ENCODE measurements at regions not wholly inside any gene's neighbourhood (a gene's known extent, or its start where the extent isn't known, plus 50 kb on each side); places are given as distances from the start of the nearest gene placed in this dataset.

- ATAC-seq (no peak), DNase-seq (no peak)
- Mint-ChIP-seq H3K27me3 (no peaks in the 10 kb centered on the region), H3K4me1 (no peaks in the 10 kb centered on the region), H3K9me3 (ENCODE audit: low read depth) (no peaks in the 10 kb centered on the region), H3K36me3 (no peaks in the 10 kb centered on the region), H3K4me3 (no peak overlapping the region), H3K27ac (no peak overlapping the region)
- CTCF ChIA-PET: no interaction called here
Observed at GRCh38 chr9:108600896-108601295, 254.9 kb downstream of the ACTL7B start.

- DNase-seq (no peak), ATAC-seq (no peak)
- H3K9me3 Mint-ChIP-seq (ENCODE audit: low read depth): peaks cover 3% of the 10 kb centered on the region
- H3K27ac Mint-ChIP-seq: no peak overlapping the region
- H3K4me3 Mint-ChIP-seq: no peak overlapping the region
- H3K36me3 Mint-ChIP-seq: no peaks in the 10 kb centered on the region
- H3K4me1 Mint-ChIP-seq: no peaks in the 10 kb centered on the region
- H3K27me3 Mint-ChIP-seq: no peaks in the 10 kb centered on the region
- CTCF ChIA-PET: no interaction called here
Observed at GRCh38 chr9:108599571-108599970, 256.2 kb downstream of the ACTL7B start.

- H3K27me3 Mint-ChIP-seq: no peaks in the 10 kb centered on the region
- H3K4me1 Mint-ChIP-seq: no peaks in the 10 kb centered on the region
- ATAC-seq (no peak), DNase-seq (no peak)
- no peaks in the 10 kb centered on the region for H3K36me3 Mint-ChIP-seq
- no peak overlapping the region for H3K4me3 Mint-ChIP-seq
- no peak overlapping the region for H3K27ac Mint-ChIP-seq
- H3K9me3 Mint-ChIP-seq (ENCODE audit: low read depth): peaks cover 3% of the 10 kb centered on the region
- CTCF ChIA-PET: no interaction called here
Observed at GRCh38 chr9:108591121-108591520, 264.7 kb downstream of the ACTL7B start.

- Mint-ChIP-seq H3K9me3 (ENCODE audit: low read depth) (no peaks in the 10 kb centered on the region), H3K27me3 (no peaks in the 10 kb centered on the region), H3K4me3 (no peak overlapping the region), H3K4me1 (no peaks in the 10 kb centered on the region), H3K27ac (no peak overlapping the region), H3K36me3 (no peaks in the 10 kb centered on the region)
- DNase-seq: no peak
- no peak for ATAC-seq
- CTCF ChIA-PET: interaction anchor here (1.0 kb wide), 1 partner anchor 20 kb away, joined by 3 read pairs; no protein-coding TSS in a partner anchor
Observed at GRCh38 chr9:108588246-108588645, 267.5 kb downstream of the ACTL7B start.

- CTCF ChIA-PET: no interaction called here
- ATAC-seq (no peak), DNase-seq (no peak)
- Mint-ChIP-seq H3K27me3 (no peaks in the 10 kb centered on the region), H3K9me3 (ENCODE audit: low read depth) (peaks cover 4% of the 10 kb centered on the region), H3K36me3 (no peaks in the 10 kb centered on the region), H3K4me3 (no peak overlapping the region), H3K27ac (no peak overlapping the region), H3K4me1 (no peaks in the 10 kb centered on the region)
Observed at GRCh38 chr9:108586471-108587139, 269.2 kb downstream of the ACTL7B start.

GRCh38 chr9:108584860-108585259, 270.9 kb downstream of the ACTL7B start:
- no peak for ATAC-seq
- no peaks in the 10 kb centered on the region for H3K36me3 Mint-ChIP-seq
- H3K27ac Mint-ChIP-seq: no peak overlapping the region
- no peaks in the 10 kb centered on the region for H3K27me3 Mint-ChIP-seq
- H3K4me3 Mint-ChIP-seq: no peak overlapping the region
- CTCF ChIA-PET: no interaction called here
- no peaks in the 10 kb centered on the region for H3K4me1 Mint-ChIP-seq
- DNase-seq: no peak
- H3K9me3 Mint-ChIP-seq (ENCODE audit: low read depth): peaks cover 4% of the 10 kb centered on the region

- H3K4me3 Mint-ChIP-seq: no peak overlapping the region
- H3K27ac Mint-ChIP-seq: no peak overlapping the region
- no peaks in the 10 kb centered on the region for H3K27me3 Mint-ChIP-seq
- no peaks in the 10 kb centered on the region for H3K36me3 Mint-ChIP-seq
- DNase-seq: no peak
- no peak for ATAC-seq
- CTCF ChIA-PET: no interaction called here
- peaks cover 4% of the 10 kb centered on the region for H3K9me3 Mint-ChIP-seq (ENCODE audit: low read depth)
- H3K4me1 Mint-ChIP-seq: no peaks in the 10 kb centered on the region
Observed at GRCh38 chr9:108582726-108583125, 273.1 kb downstream of the ACTL7B start.

GRCh38 chr9:108579757-108580439, 275.9 kb downstream of the ACTL7B start:
- Mint-ChIP-seq H3K36me3 (no peaks in the 10 kb centered on the region), H3K4me1 (no peaks in the 10 kb centered on the region), H3K27ac (no peak overlapping the region), H3K4me3 (no peak overlapping the region), H3K27me3 (no peaks in the 10 kb centered on the region), H3K9me3 (ENCODE audit: low read depth) (peaks cover 4% of the 10 kb centered on the region)
- ATAC-seq: no peak
- CTCF ChIA-PET: no interaction called here
- no peak for DNase-seq

- Mint-ChIP-seq H3K27ac (no peak overlapping the region), H3K4me1 (no peaks in the 10 kb centered on the region), H3K9me3 (ENCODE audit: low read depth) (no peaks in the 10 kb centered on the region), H3K36me3 (no peaks in the 10 kb centered on the region), H3K4me3 (no peak overlapping the region), H3K27me3 (peaks cover 2% of the 10 kb centered on the region)
- CTCF ChIA-PET: no interaction called here
- ATAC-seq (no peak), DNase-seq (no peak)
Observed at GRCh38 chr9:108575276-108575675, 280.5 kb downstream of the ACTL7B start.

GRCh38 chr9:108569624-108570023, 286.2 kb downstream of the ACTL7B start:
- ATAC-seq: no peak
- H3K9me3 Mint-ChIP-seq (ENCODE audit: low read depth): no peaks in the 10 kb centered on the region
- H3K4me3 Mint-ChIP-seq: no peak overlapping the region

GRCh38 chr9:108568093-108568492, 287.7 kb downstream of the ACTL7B start:
- no peak overlapping the region for H3K4me3 Mint-ChIP-seq
- no peaks in the 10 kb centered on the region for H3K36me3 Mint-ChIP-seq
- H3K4me1 Mint-ChIP-seq: no peaks in the 10 kb centered on the region
- no peaks in the 10 kb centered on the region for H3K9me3 Mint-ChIP-seq (ENCODE audit: low read depth)
- CTCF ChIA-PET: interaction anchor here (1.2 kb wide), 1 partner anchor 20 kb away, joined by 3 read pairs; no protein-coding TSS in a partner anchor
- no peaks in the 10 kb centered on the region for H3K27me3 Mint-ChIP-seq
- ATAC-seq (no peak), DNase-seq (no peak)
- H3K27ac Mint-ChIP-seq: no peak overlapping the region

More at GRCh38 chr9:108569624-108570023, 286.2 kb downstream of the ACTL7B start:
- Mint-ChIP-seq H3K27ac (no peak overlapping the region), H3K36me3 (no peaks in the 10 kb centered on the region), H3K27me3 (peaks cover 2% of the 10 kb centered on the region), H3K4me1 (no peaks in the 10 kb centered on the region)
- CTCF ChIA-PET: no interaction called here
- no peak for DNase-seq

GRCh38 chr9:108567571-108567970, 288.2 kb downstream of the ACTL7B start:
- ATAC-seq (no peak), DNase-seq (no peak)
- no peaks in the 10 kb centered on the region for H3K4me1 Mint-ChIP-seq
- H3K9me3 Mint-ChIP-seq (ENCODE audit: low read depth): no peaks in the 10 kb centered on the region
- no peak overlapping the region for H3K27ac Mint-ChIP-seq
- no peak overlapping the region for H3K4me3 Mint-ChIP-seq
- no peaks in the 10 kb centered on the region for H3K36me3 Mint-ChIP-seq
- no peaks in the 10 kb centered on the region for H3K27me3 Mint-ChIP-seq
- CTCF ChIA-PET: interaction anchor here (1.2 kb wide), 1 partner anchor 20 kb away, joined by 3 read pairs; no protein-coding TSS in a partner anchor

GRCh38 chr9:108565651-108566378, 290.0 kb downstream of the ACTL7B start:
- ATAC-seq (peak; percentile 55), DNase-seq (no peak)
- no peaks in the 10 kb centered on the region for H3K9me3 Mint-ChIP-seq (ENCODE audit: low read depth)
- no peaks in the 10 kb centered on the region for H3K4me1 Mint-ChIP-seq
- no peak overlapping the region for H3K4me3 Mint-ChIP-seq
- CTCF ChIA-PET: interaction anchor here (0.7 to 1.6 kb wide), 6 partner anchors 11 to 1815 kb away, joined by 3 to 9 read pairs (median 4); no protein-coding TSS in a partner anchor
- H3K27me3 Mint-ChIP-seq: no peaks in the 10 kb centered on the region
- H3K36me3 Mint-ChIP-seq: no peaks in the 10 kb centered on the region
- H3K27ac Mint-ChIP-seq: no peak overlapping the region

GRCh38 chr9:108562176-108562575, 293.6 kb downstream of the ACTL7B start:
- no peaks in the 10 kb centered on the region for H3K36me3 Mint-ChIP-seq
- H3K27me3 Mint-ChIP-seq: no peaks in the 10 kb centered on the region
- no peaks in the 10 kb centered on the region for H3K4me1 Mint-ChIP-seq
- ATAC-seq (no peak), DNase-seq (no peak)
- no peaks in the 10 kb centered on the region for H3K9me3 Mint-ChIP-seq (ENCODE audit: low read depth)
- no peak overlapping the region for H3K27ac Mint-ChIP-seq
- H3K4me3 Mint-ChIP-seq: no peak overlapping the region
- CTCF ChIA-PET: no interaction called here
